Activated naive CD8-positive, alpha-beta T cell treated with anti-CD3 and anti-CD28 coated beads, Interleukin-2, amount 10 ng/mL, durations not matched to agents 7 days and 5 days (primary cell): ENCODE measurements at regions not wholly inside any gene's neighbourhood (a gene's known extent, or its start where the extent isn't known, plus 50 kb on each side); places are given as distances from the start of the nearest gene placed in this dataset.

Source experiments
- ATAC-seq: fragments of 150-1000 bp; cut with Tn5 transposase; one replicate; pipeline ENCODE4 v1.10.0; 2021; ENCODE audit warnings: low read depth, moderate library complexity
- POLR2A ChIA-PET: fragments of 350-600 bp; sonication (Branson Sonifier 250); formaldehyde crosslinking; loops from one replicate; lab custom pipeline; 2021; ENCODE audit warnings: antibody characterized with exemption; lab: Charles Lee
- DNase-seq: peaks from one replicate; pipeline ENCODE4 v3.0.0; 2021
- H3K27ac Mint-ChIP-seq: one replicate; pipeline ENCODE4 v1.8.0; 2022; ENCODE audit warnings: mild to moderate bottlenecking, mixed read lengths
- H3K27me3 Mint-ChIP-seq: one replicate; pipeline ENCODE4 v1.8.0; 2022; ENCODE audit warnings: mild to moderate bottlenecking, moderate library complexity, mixed read lengths
- H3K36me3 Mint-ChIP-seq: one replicate; pipeline ENCODE4 v1.8.0; 2021; ENCODE audit warnings: mild to moderate bottlenecking, mixed read lengths
- H3K4me1 Mint-ChIP-seq: one replicate; pipeline ENCODE4 v1.8.0; 2021; ENCODE audit warnings: mixed read lengths
- H3K4me3 Mint-ChIP-seq: one replicate; pipeline ENCODE4 v1.8.0; 2022; ENCODE audit warnings: mild to moderate bottlenecking, moderate library complexity, mixed read lengths
- H3K9me3 Mint-ChIP-seq: one replicate; pipeline ENCODE4 v1.8.0; 2021; ENCODE audit warnings: mixed read lengths

GRCh38 chr13:22128441-22129408, 457.9 kb downstream of the FGF9 start:
- H3K27ac Mint-ChIP-seq, result no peak overlapping the region
- no peak for DNase-seq

DNA sequence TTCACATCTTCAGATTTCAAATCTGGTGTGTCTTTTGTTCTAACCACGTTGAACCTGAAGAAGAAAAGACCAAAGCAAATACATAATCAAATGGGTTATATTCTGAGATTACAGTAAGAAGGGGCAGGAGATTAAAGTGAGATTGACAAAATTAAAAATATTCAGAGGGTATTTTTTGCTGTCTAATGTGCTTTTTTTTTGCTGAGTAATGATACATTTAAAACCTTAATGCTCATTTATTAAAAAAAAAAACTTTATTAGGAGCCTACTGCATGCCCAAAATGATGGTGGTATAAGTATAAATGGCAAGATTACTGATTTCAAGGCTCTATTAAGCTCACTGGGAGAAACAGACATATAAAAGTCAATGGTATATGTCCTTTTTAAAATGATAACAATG, 459.4 kb downstream of the FGF9 start:
- Mint-ChIP-seq H3K9me3 (peaks cover 4% of the 10 kb centered on the region), H3K36me3 (peaks cover 12% of the 10 kb centered on the region), H3K4me3 (no peak overlapping the region), H3K27me3 (no peaks in the 10 kb centered on the region), H3K4me1 (peaks cover 28% of the 10 kb centered on the region), H3K27ac (no peak overlapping the region)
- DNase-seq (no peak), ATAC-seq (no peak)
- POLR2A ChIA-PET, result no interaction called here

More at GRCh38 chr13:22128441-22129408, 457.9 kb downstream of the FGF9 start:
- POLR2A ChIA-PET, result no interaction called here
- H3K9me3 Mint-ChIP-seq, result peaks cover 4% of the 10 kb centered on the region
- no peak for ATAC-seq
- peaks cover 28% of the 10 kb centered on the region for H3K4me1 Mint-ChIP-seq
- H3K4me3 Mint-ChIP-seq, result no peak overlapping the region
- no peaks in the 10 kb centered on the region for H3K27me3 Mint-ChIP-seq
- H3K36me3 Mint-ChIP-seq, result peaks cover 12% of the 10 kb centered on the region

DNA sequence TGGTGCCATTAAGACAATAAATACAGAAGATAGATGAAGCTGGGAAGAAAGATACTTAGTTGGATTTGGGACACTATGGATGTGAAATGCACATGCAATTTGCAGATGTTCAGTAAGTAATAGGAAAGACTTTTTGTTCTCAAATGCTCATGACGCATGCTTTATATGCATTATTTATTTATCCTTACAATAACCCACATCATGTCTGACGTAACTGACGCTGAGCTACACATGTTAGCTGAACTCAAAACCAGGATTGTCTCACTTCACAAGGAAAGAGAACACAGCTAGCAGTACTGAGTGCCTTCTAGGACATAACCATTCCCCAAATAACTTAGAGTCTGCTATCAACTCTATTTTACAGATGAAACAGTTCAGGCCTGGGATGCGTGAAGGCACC, 463.4 kb downstream of the FGF9 start:
- no peak overlapping the region for H3K27ac Mint-ChIP-seq
- peaks cover 2% of the 10 kb centered on the region for H3K36me3 Mint-ChIP-seq
- ATAC-seq, result no peak
- H3K9me3 Mint-ChIP-seq, result peaks cover 3% of the 10 kb centered on the region
- H3K27me3 Mint-ChIP-seq, result no peaks in the 10 kb centered on the region
- no peak overlapping the region for H3K4me3 Mint-ChIP-seq
- POLR2A ChIA-PET, result no interaction called here
- DNase-seq, result no peak
- peaks cover 4% of the 10 kb centered on the region for H3K4me1 Mint-ChIP-seq

DNA sequence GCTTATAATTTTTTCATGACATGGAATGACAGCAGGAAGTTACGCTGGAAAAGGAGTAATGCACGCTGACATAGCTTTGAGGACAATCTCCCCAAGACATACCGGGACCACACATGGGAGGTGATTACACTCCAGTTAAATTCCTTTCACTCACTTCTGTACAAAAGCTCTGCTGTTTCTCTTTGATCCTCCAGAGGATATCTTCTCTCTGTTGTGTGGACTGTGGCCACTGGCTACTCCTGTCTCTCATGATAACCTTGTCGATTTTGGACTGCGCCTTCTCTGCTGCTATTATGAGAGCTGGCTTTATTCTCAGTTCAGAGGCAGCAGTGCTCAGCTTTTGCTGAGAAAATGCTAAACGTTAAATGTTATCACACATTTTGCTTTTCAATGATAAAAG, 464.6 kb downstream of the FGF9 start:
- no peak overlapping the region for H3K27ac Mint-ChIP-seq
- peaks cover 2% of the 10 kb centered on the region for H3K36me3 Mint-ChIP-seq
- H3K4me1 Mint-ChIP-seq, result peaks cover 1% of the 10 kb centered on the region
- H3K4me3 Mint-ChIP-seq, result no peak overlapping the region
- H3K9me3 Mint-ChIP-seq, result peaks cover 2% of the 10 kb centered on the region
- no peak for DNase-seq
- POLR2A ChIA-PET, result no interaction called here
- H3K27me3 Mint-ChIP-seq, result no peaks in the 10 kb centered on the region
- ATAC-seq, result no peak

GRCh38 chr13:22137361-22138050, 466.6 kb downstream of the FGF9 start:
- no peak overlapping the region for H3K4me3 Mint-ChIP-seq
- H3K27me3 Mint-ChIP-seq, result no peaks in the 10 kb centered on the region
- no peaks in the 10 kb centered on the region for H3K36me3 Mint-ChIP-seq
- POLR2A ChIA-PET, result no interaction called here
- H3K27ac Mint-ChIP-seq, result no peak overlapping the region
- ATAC-seq (no peak), DNase-seq (no peak)
- H3K4me1 Mint-ChIP-seq, result peaks cover 1% of the 10 kb centered on the region
- peaks cover 2% of the 10 kb centered on the region for H3K9me3 Mint-ChIP-seq

- no peak overlapping the region for H3K4me3 Mint-ChIP-seq
- peaks cover 1% of the 10 kb centered on the region for H3K4me1 Mint-ChIP-seq
- POLR2A ChIA-PET, result no interaction called here
Observed at GRCh38 chr13:22138947-22139346, 468.1 kb downstream of the FGF9 start.

DNA sequence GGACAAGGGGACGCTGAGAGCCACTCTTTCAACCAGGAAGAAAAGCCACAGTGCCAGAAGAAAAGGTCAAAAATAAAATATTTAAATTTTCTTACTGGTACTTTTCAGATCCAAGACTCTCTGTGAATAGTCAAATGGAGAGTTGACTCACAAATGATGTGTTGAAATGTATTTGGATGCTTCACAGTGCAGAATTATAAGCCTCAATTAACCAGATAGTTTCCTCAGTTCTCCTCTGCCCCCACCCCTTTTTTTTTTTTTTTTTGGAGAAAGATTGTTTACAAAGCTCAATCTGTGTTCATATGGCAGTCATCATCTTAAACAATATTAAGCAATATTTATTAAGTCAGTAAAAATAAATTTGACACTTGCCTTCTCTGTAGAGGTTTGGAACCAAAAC, 470.8 kb downstream of the FGF9 start:
- Mint-ChIP-seq H3K4me3 (no peak overlapping the region), H3K27ac (no peak overlapping the region), H3K27me3 (no peaks in the 10 kb centered on the region), H3K9me3 (peaks cover 1% of the 10 kb centered on the region), H3K36me3 (peaks cover 2% of the 10 kb centered on the region), H3K4me1 (no peaks in the 10 kb centered on the region)
- ATAC-seq, result no peak
- no peak for DNase-seq
- POLR2A ChIA-PET, result no interaction called here

More at GRCh38 chr13:22138947-22139346, 468.1 kb downstream of the FGF9 start:
- no peaks in the 10 kb centered on the region for H3K36me3 Mint-ChIP-seq
- peaks cover 2% of the 10 kb centered on the region for H3K9me3 Mint-ChIP-seq
- ATAC-seq (no peak), DNase-seq (no peak)
- H3K27ac Mint-ChIP-seq, result no peak overlapping the region
- no peaks in the 10 kb centered on the region for H3K27me3 Mint-ChIP-seq

GRCh38 chr13:22143671-22144070, 472.8 kb downstream of the FGF9 start:
- POLR2A ChIA-PET, result no interaction called here
- Mint-ChIP-seq H3K4me3 (no peak overlapping the region), H3K27me3 (no peaks in the 10 kb centered on the region), H3K4me1 (no peaks in the 10 kb centered on the region), H3K9me3 (peaks cover 3% of the 10 kb centered on the region), H3K27ac (no peak overlapping the region), H3K36me3 (peaks cover 2% of the 10 kb centered on the region)
- DNase-seq (no peak), ATAC-seq (no peak)

DNA sequence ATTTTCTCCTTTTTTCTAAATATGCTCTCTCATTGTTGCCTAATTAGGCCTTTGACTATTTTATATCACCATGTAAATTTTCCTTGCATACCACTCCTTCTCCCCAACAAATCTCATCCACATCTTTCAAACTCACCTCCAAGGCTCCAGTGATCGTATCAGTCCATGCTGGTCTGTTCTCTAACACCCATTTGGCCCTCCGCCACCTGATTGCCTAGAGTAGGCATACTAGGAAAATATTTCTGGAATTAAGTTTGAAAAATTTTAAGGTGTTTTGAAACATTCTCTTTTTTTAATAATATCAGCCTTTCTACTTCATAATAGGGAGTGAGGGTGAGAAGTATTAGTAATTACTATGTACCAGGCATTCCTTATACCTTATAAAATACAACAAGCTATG, 473.9 kb downstream of the FGF9 start:
- Mint-ChIP-seq H3K27ac (no peak overlapping the region), H3K4me3 (no peak overlapping the region), H3K27me3 (no peaks in the 10 kb centered on the region), H3K9me3 (peaks cover 3% of the 10 kb centered on the region), H3K36me3 (peaks cover 2% of the 10 kb centered on the region), H3K4me1 (no peaks in the 10 kb centered on the region)
- POLR2A ChIA-PET, result no interaction called here
- DNase-seq, result no peak
- no peak for ATAC-seq

- no peak overlapping the region for H3K27ac Mint-ChIP-seq
- ATAC-seq (no peak), DNase-seq (no peak)
- H3K36me3 Mint-ChIP-seq, result peaks cover 2% of the 10 kb centered on the region
- H3K4me1 Mint-ChIP-seq, result no peaks in the 10 kb centered on the region
- peaks cover 3% of the 10 kb centered on the region for H3K9me3 Mint-ChIP-seq
- H3K27me3 Mint-ChIP-seq, result no peaks in the 10 kb centered on the region
- H3K4me3 Mint-ChIP-seq, result no peak overlapping the region
- POLR2A ChIA-PET, result no interaction called here
Observed at GRCh38 chr13:22148187-22148586, 477.3 kb downstream of the FGF9 start.

DNA sequence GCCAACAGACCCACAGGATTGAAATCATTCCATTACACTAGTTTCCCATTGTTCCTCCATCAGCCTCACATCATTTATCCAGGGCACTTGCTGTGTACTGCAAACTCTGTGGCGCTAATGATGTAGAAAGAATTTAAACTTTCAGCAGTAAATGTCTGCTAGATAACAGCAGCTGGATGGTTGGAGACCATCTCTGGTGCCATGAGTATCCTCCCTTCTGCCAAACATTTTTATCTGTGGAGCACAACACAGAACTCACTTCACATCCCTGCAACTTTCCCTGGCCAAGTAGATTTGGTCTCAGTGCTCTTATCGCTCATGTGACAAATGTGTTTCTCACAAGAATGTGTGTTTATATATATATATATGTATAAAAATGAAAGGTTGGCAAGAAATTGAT, 481.9 kb downstream of the FGF9 start:
- no peak for ATAC-seq

GRCh38 chr13:22154041-22154440, 483.2 kb downstream of the FGF9 start:
- H3K9me3 Mint-ChIP-seq, result peaks cover 1% of the 10 kb centered on the region
- no peak for ATAC-seq
- POLR2A ChIA-PET, result no interaction called here

More for the DNA sequence above, 481.9 kb downstream of the FGF9 start:
- H3K27me3 Mint-ChIP-seq, result no peaks in the 10 kb centered on the region
- peaks cover 3% of the 10 kb centered on the region for H3K9me3 Mint-ChIP-seq
- no peaks in the 10 kb centered on the region for H3K4me1 Mint-ChIP-seq
- no peak for DNase-seq
- no peak overlapping the region for H3K27ac Mint-ChIP-seq
- H3K4me3 Mint-ChIP-seq, result no peak overlapping the region
- POLR2A ChIA-PET, result no interaction called here
- H3K36me3 Mint-ChIP-seq, result no peaks in the 10 kb centered on the region

GRCh38 chr13:22161871-22162270, 491.0 kb downstream of the FGF9 start:
- no peaks in the 10 kb centered on the region for H3K9me3 Mint-ChIP-seq
- ATAC-seq (no peak), DNase-seq (no peak)
- peak overlapping the region; percentile 18 for H3K4me3 Mint-ChIP-seq
- POLR2A ChIA-PET, result no interaction called here
- H3K4me1 Mint-ChIP-seq, result peaks cover 14% of the 10 kb centered on the region
- no peaks in the 10 kb centered on the region for H3K36me3 Mint-ChIP-seq
- no peak overlapping the region for H3K27ac Mint-ChIP-seq
- H3K27me3 Mint-ChIP-seq, result no peaks in the 10 kb centered on the region

More at GRCh38 chr13:22154041-22154440, 483.2 kb downstream of the FGF9 start:
- H3K4me3 Mint-ChIP-seq, result no peak overlapping the region
- H3K4me1 Mint-ChIP-seq, result no peaks in the 10 kb centered on the region
- no peak overlapping the region for H3K27ac Mint-ChIP-seq
- no peaks in the 10 kb centered on the region for H3K36me3 Mint-ChIP-seq
- H3K27me3 Mint-ChIP-seq, result no peaks in the 10 kb centered on the region
- DNase-seq, result no peak

DNA sequence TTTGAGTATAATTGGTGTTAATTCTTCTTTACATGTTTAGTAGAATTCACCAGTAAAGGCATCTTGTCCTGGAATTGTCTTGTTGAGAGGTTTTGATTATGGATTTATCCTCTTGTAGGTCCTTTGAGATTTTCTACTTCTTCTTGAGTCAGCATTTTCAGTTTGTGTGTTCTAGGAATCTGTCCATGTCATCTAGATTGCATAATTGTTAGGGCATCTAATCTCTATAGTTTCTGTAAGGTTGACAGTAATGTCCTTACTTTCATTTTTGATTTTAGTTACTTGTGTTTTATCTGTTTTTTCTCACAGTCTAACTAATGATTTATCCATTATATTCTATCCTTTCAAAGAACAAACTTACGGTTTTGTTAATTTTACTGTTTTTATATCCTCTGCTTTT, 492.0 kb downstream of the FGF9 start:
- DNase-seq, result no peak
- peaks cover 14% of the 10 kb centered on the region for H3K4me1 Mint-ChIP-seq
- H3K27ac Mint-ChIP-seq, result peak overlapping the region; percentile 7
- POLR2A ChIA-PET, result no interaction called here
- no peaks in the 10 kb centered on the region for H3K9me3 Mint-ChIP-seq
- peak overlapping the region; percentile 67 for H3K4me3 Mint-ChIP-seq
- H3K27me3 Mint-ChIP-seq, result no peaks in the 10 kb centered on the region
- ATAC-seq, result no peak
- no peaks in the 10 kb centered on the region for H3K36me3 Mint-ChIP-seq
